H7 (cell line): ENCODE measurements at regions not wholly inside any gene's neighbourhood (a gene's known extent, or its start where the extent isn't known, plus 50 kb on each side); places are given as distances from the start of the nearest gene placed in this dataset.
"Not testable (repeated sequence)": the region's sequence is repeated elsewhere in the genome, so short reads cannot be mapped to it uniquely, and the experiment has no call there.

ENCODE experiments used
- DNase-seq: peaks from one replicate; pipeline ENCODE4 v3.0.0; 2012
- H3K27me3 ChIP-seq: 2 replicates; pipeline ENCODE4 v1.6.0; 2011; ENCODE audit warnings: mild to moderate bottlenecking, low read length; ENCODE audit not compliant: control insufficient read depth, insufficient read depth
- H3K36me3 ChIP-seq: replicated peaks from 2 replicates; pipeline ENCODE4 v1.5.1; 2011; ENCODE audit warnings: low read length; ENCODE audit not compliant: control insufficient read depth, insufficient read depth
- H3K4me3 ChIP-seq: 2 replicates; pipeline ENCODE4 v1.5.1; 2011; ENCODE audit warnings: low read depth, mild to moderate bottlenecking, control low read depth, low read length, moderate library complexity; ENCODE audit not compliant: insufficient read depth

- H3K4me3 ChIP-seq, result not testable (repeated sequence)
Measured at GRCh38 chr7:56828078-56828860, 304.0 kb downstream of the ZNF479 start.

GRCh38 chr7:56827539-56827938 is 304.7 kb downstream of the ZNF479 start:
- H3K36me3 ChIP-seq, H3K27me3 ChIP-seq, H3K4me3 ChIP-seq: not testable (repeated sequence)
- peak; percentile 1 for DNase-seq

More at GRCh38 chr7:56828078-56828860, 304.0 kb downstream of the ZNF479 start:
- not testable (repeated sequence) for H3K27me3 ChIP-seq, H3K36me3 ChIP-seq, DNase-seq

- not testable (repeated sequence) for DNase-seq, H3K27me3 ChIP-seq, H3K36me3 ChIP-seq, H3K4me3 ChIP-seq
Measured at GRCh38 chr7:56826556-56826955, 305.7 kb downstream of the ZNF479 start.

- H3K36me3 ChIP-seq, H3K27me3 ChIP-seq, H3K4me3 ChIP-seq, DNase-seq: not testable (repeated sequence)
Measured at GRCh38 chr7:56825756-56826540, 306.3 kb downstream of the ZNF479 start.

- H3K27me3 ChIP-seq, H3K4me3 ChIP-seq, H3K36me3 ChIP-seq, DNase-seq: not testable (repeated sequence)
Measured at GRCh38 chr7:56825121-56825520, 307.1 kb downstream of the ZNF479 start.

GRCh38 chr7:56823872-56824635 is 308.2 kb downstream of the ZNF479 start:
- H3K36me3 ChIP-seq, DNase-seq, H3K4me3 ChIP-seq, H3K27me3 ChIP-seq: not testable (repeated sequence)

- DNase-seq, H3K27me3 ChIP-seq, H3K36me3 ChIP-seq, H3K4me3 ChIP-seq: not testable (repeated sequence)
Measured at GRCh38 chr7:56823231-56823630, 309.0 kb downstream of the ZNF479 start.

GRCh38 chr7:56822153-56822552 is 310.1 kb downstream of the ZNF479 start:
- H3K27me3 ChIP-seq, DNase-seq, H3K36me3 ChIP-seq, H3K4me3 ChIP-seq: not testable (repeated sequence)

GRCh38 chr7:56821561-56821960 is 310.7 kb downstream of the ZNF479 start:
- DNase-seq, H3K4me3 ChIP-seq, H3K36me3 ChIP-seq, H3K27me3 ChIP-seq: not testable (repeated sequence)

- H3K36me3 ChIP-seq, H3K27me3 ChIP-seq, H3K4me3 ChIP-seq, DNase-seq: not testable (repeated sequence)
Measured at GRCh38 chr7:56818261-56818660, 314.0 kb downstream of the ZNF479 start.

- H3K4me3 ChIP-seq, DNase-seq, H3K36me3 ChIP-seq: not testable (repeated sequence)
Measured at GRCh38 chr7:56814911-56815310, 317.3 kb downstream of the ZNF479 start.

GRCh38 chr7:56814390-56814789 is 317.8 kb downstream of the ZNF479 start:
- DNase-seq, H3K27me3 ChIP-seq, H3K4me3 ChIP-seq, H3K36me3 ChIP-seq: not testable (repeated sequence)

More at GRCh38 chr7:56814911-56815310, 317.3 kb downstream of the ZNF479 start:
- not testable (repeated sequence) for H3K27me3 ChIP-seq

GRCh38 chr7:56813975-56814374 is 318.3 kb downstream of the ZNF479 start:
- DNase-seq, H3K36me3 ChIP-seq, H3K4me3 ChIP-seq, H3K27me3 ChIP-seq: not testable (repeated sequence)

- H3K36me3 ChIP-seq, H3K4me3 ChIP-seq, H3K27me3 ChIP-seq: not testable (repeated sequence)
- peak; percentile 37 for DNase-seq
Measured at GRCh38 chr7:56811516-56812070, 320.6 kb downstream of the ZNF479 start.
